Endodermal cell (in vitro differentiated cells): ENCODE measurements at regions not wholly inside any gene's neighbourhood (a gene's known extent, or its start where the extent isn't known, plus 50 kb on each side); places are given as distances from the start of the nearest gene placed in this dataset.
"Not testable (repeated sequence)": the region's sequence is repeated elsewhere in the genome, so short reads cannot be mapped to it uniquely, and the experiment has no call there.

Source experiments
- DNase-seq: peaks from one replicate; pipeline ENCODE4 v3.0.0-alpha.2; 2017
- H3K27ac ChIP-seq: 2 replicates; pipeline ENCODE4 v1.5.1; 2013; ENCODE audit warnings: mild to moderate bottlenecking, low read depth, low read length, moderate library complexity
- H3K27me3 ChIP-seq: 2 replicates; pipeline ENCODE4 v1.6.1; 2013; ENCODE audit warnings: mild to moderate bottlenecking, low read length, moderate library complexity; ENCODE audit not compliant: insufficient read depth, control insufficient read depth, poor library complexity, severe bottlenecking
- H3K36me3 ChIP-seq: 2 replicates; pipeline ENCODE4 v1.7.0; 2013; ENCODE audit warnings: mild to moderate bottlenecking, low read length, moderate library complexity; ENCODE audit not compliant: control insufficient read depth, insufficient read depth
- H3K4me1 ChIP-seq: one replicate; pipeline ENCODE4 v1.7.0; 2013; ENCODE audit warnings: low read length; ENCODE audit not compliant: control insufficient read depth, insufficient read depth
- H3K4me3 ChIP-seq: 2 replicates; pipeline ENCODE4 v1.5.1; 2013; ENCODE audit warnings: mild to moderate bottlenecking, low read length, moderate library complexity
- H3K9ac ChIP-seq: 2 replicates; pipeline ENCODE4 v1.6.1; 2013; ENCODE audit warnings: mild to moderate bottlenecking, low read length, moderate library complexity; ENCODE audit not compliant: poor library complexity, severe bottlenecking; ENCODE audit errors: extremely low read depth
- H3K9me3 ChIP-seq: 2 replicates; pipeline ENCODE4 v1.6.1; 2013; ENCODE audit warnings: mild to moderate bottlenecking, low read length, moderate library complexity; ENCODE audit not compliant: control insufficient read depth
- H3K27ac Mint-ChIP-seq: 2 replicates; pipeline ENCODE4 v1.8.0; 2020; ENCODE audit warnings: mixed read lengths
- H3K27me3 Mint-ChIP-seq: 2 replicates; pipeline ENCODE4 v1.8.0; 2021; ENCODE audit warnings: mild to moderate bottlenecking, mixed read lengths; ENCODE audit not compliant: insufficient read depth
- H3K36me3 Mint-ChIP-seq: 2 replicates; pipeline ENCODE4 v1.8.0; 2020; ENCODE audit warnings: low read depth, mixed read lengths
- H3K4me1 Mint-ChIP-seq: 2 replicates; pipeline ENCODE4 v1.8.0; 2020; ENCODE audit warnings: mixed read lengths
- H3K4me3 Mint-ChIP-seq: 2 replicates; pipeline ENCODE4 v1.8.0; 2020; ENCODE audit warnings: mild to moderate bottlenecking, moderate library complexity, mixed read lengths
- H3K9me3 Mint-ChIP-seq: 2 replicates; pipeline ENCODE4 v1.8.0; 2020; ENCODE audit warnings: mild to moderate bottlenecking, mixed read lengths
- CTCF ChIP-seq: fragments of 200-600 bp; sonication (generic); conservative IDR thresholded peaks from 2 replicates; pipeline ENCODE4 v1.5.0; 2021; ENCODE audit warnings: antibody characterized with exemption, mild to moderate bottlenecking
- WGBS, 2 experiments: methylation state at CpG; one replicate each; pipeline versions ENCODE4 v1.1.5 to v1.1.7; 2013; ENCODE audit warnings: missing lambda C conversion rate in 2 of 2, mixed read lengths in 1 of 2; ENCODE audit not compliant: insufficient coverage in 1 of 2, insufficient read length in 1 of 2; 5-methylcytosine and 5-hydroxymethylcytosine counted together

GRCh38 chr5:100683881-100684280 lies 148.7 kb downstream of the FAM174A start:
- no peaks in the 10 kb centered on the region for H3K27me3 Mint-ChIP-seq
- no peaks in the 10 kb centered on the region for H3K4me1 ChIP-seq
- no peaks in the 10 kb centered on the region for H3K36me3 ChIP-seq
- DNase-seq: no peak
- 90 to 91% methylated on average over 2 to 3 of the region's 3 CpGs for WGBS, 2 experiments
- peaks cover 25% of the 10 kb centered on the region for H3K9me3 ChIP-seq
- no peak overlapping the region for H3K9ac ChIP-seq
- peaks cover 31% of the 10 kb centered on the region for H3K9me3 Mint-ChIP-seq
- H3K36me3 Mint-ChIP-seq: no peaks in the 10 kb centered on the region
- no peaks in the 10 kb centered on the region for H3K27me3 ChIP-seq
- no peaks in the 10 kb centered on the region for H3K4me1 Mint-ChIP-seq
- H3K27ac ChIP-seq: no peak overlapping the region
- H3K4me3 ChIP-seq: peak overlapping the region; percentile 20
- no peak for TF ChIP-seq CTCF
- H3K27ac Mint-ChIP-seq: no peak overlapping the region
- H3K4me3 Mint-ChIP-seq: no peak overlapping the region

- not testable (repeated sequence) for H3K4me3 ChIP-seq, H3K36me3 Mint-ChIP-seq, H3K27me3 Mint-ChIP-seq, H3K36me3 ChIP-seq, H3K4me3 Mint-ChIP-seq, DNase-seq, H3K4me1 Mint-ChIP-seq, H3K27ac ChIP-seq, H3K9ac ChIP-seq, H3K27me3 ChIP-seq, H3K27ac Mint-ChIP-seq, H3K4me1 ChIP-seq
- WGBS, 2 experiments: no CpG with 5 or more reads among the region's 2 CpGs
- H3K9me3 Mint-ChIP-seq: peaks cover 34% of the 10 kb centered on the region
- H3K9me3 ChIP-seq: peaks cover 25% of the 10 kb centered on the region
These were observed 149.9 kb downstream of the FAM174A start for GRCh38 chr5:100685122-100685521.

- H3K36me3 ChIP-seq, H3K4me3 ChIP-seq, H3K9me3 ChIP-seq, DNase-seq, H3K9ac ChIP-seq, H3K4me1 ChIP-seq, H3K27me3 ChIP-seq, H3K36me3 Mint-ChIP-seq, H3K27ac Mint-ChIP-seq, H3K27me3 Mint-ChIP-seq, H3K4me1 Mint-ChIP-seq, H3K27ac ChIP-seq, H3K4me3 Mint-ChIP-seq: not testable (repeated sequence)
- WGBS, 2 experiments: 94 to 100% methylated on average over 1 to 26 of the region's 26 CpGs
- H3K9me3 Mint-ChIP-seq: peaks cover 16% of the 10 kb centered on the region
These were observed 153.7 kb downstream of the FAM174A start for GRCh38 chr5:100688834-100689233.

- Mint-ChIP-seq H3K4me3 (no peak overlapping the region), H3K36me3 (no peaks in the 10 kb centered on the region), H3K9me3 (peaks cover 11% of the 10 kb centered on the region), H3K27me3 (no peaks in the 10 kb centered on the region), H3K27ac (no peak overlapping the region), H3K4me1 (peaks cover 9% of the 10 kb centered on the region)
- TF ChIP-seq CTCF: no peak
- DNase-seq: no peak
- Histone ChIP-seq H3K9me3 (no peaks in the 10 kb centered on the region), H3K4me1 (peaks cover 14% of the 10 kb centered on the region), H3K27ac (no peak overlapping the region), H3K36me3 (no peaks in the 10 kb centered on the region), H3K9ac (no peak overlapping the region), H3K27me3 (no peaks in the 10 kb centered on the region), H3K4me3 (no peak overlapping the region)
- WGBS, 2 experiments: 93 to 96% methylated on average over 2 to 4 of the region's 4 CpGs
These were observed 154.9 kb downstream of the FAM174A start for GRCh38 chr5:100690036-100690560.
